ENCODE measurements at regions not wholly inside any gene's neighbourhood (a gene's known extent, or its start where the extent isn't known, plus 50 kb on each side); places are given as distances from the start of the nearest gene placed in this dataset.

- no peak for DNase-seq
Measured at GRCh38 chr3:59115364-59116232, 65.8 kb upstream of the CFAP20DC start.

GRCh38 chr3:59107856-59108815 lies 58.3 kb upstream of the CFAP20DC start:
- peak; percentile 33 for DNase-seq

DNA sequence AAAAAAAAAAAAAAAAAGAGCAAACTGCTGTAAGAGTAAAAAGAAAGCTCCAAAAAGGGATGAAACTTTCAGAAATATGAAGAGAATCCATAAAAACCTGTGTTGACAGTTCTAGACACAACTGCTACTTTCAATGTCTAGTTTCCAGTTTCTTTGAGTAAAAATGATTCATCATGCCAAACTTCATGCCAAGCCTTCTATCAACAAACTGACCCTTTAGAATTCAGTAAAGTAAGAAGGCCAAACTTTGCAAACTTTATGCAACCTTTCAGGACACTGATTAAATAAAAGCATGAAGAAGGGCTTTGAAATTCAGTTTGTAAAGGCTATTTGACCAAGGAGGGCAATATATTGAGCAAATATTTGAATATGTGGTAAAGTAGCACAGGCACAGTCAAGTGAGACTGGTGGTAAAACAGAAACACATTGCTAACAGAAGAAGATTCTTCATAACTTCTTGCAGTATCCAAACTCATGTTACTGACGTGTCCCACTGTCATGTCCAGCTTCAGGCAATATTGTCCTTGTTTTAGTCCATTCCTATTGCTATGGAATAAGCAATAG lies 56.3 kb upstream of the CFAP20DC start:
- no peak for DNase-seq

- no peak for DNase-seq
Measured at GRCh38 chr3:59103552-59103951, 53.7 kb upstream of the CFAP20DC start.

DNA sequence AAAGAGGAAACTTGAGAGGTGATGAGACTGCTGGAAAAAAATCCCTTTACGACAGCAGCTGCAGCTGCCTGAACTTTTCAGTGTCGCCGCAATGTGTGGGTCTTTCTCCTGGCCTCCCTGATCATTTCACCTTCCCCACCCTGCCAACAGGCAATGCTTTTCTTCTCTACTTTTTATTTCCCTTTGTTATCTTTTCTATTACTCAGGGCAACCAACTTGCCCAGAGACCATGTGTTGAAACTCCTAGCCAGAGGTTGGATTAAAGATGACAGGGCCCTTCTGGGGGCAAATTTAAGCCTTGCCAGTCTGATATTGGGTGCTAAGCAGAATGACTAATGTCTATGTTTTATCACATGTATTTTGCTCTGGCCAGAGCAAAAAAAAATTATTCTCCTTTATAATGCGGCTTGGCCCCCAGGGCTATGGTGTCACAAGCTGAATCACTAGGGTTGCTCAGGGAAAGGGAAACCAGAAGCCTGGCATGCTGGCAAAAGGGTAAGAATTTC lies 51.5 kb upstream of the CFAP20DC start:
- DNase-seq, result no peak

All from HCEC 1CT (cell line).